HG03342 (cell line): ENCODE measurements at regions not wholly inside any gene's neighbourhood (a gene's known extent, or its start where the extent isn't known, plus 50 kb on each side); places are given as distances from the start of the nearest gene placed in this dataset.
"Not testable (repeated sequence)": the region's sequence is repeated elsewhere in the genome, so short reads cannot be mapped to it uniquely, and the experiment has no call there.

Experiments used
- ATAC-seq: cut with Tn5 transposase; IDR thresholded peaks from one replicate; pipeline ENCODE4 v1.9.1; 2021; ENCODE audit warnings: mild to moderate bottlenecking, moderate library complexity; ENCODE audit not compliant: unreplicated experiment

- ATAC-seq: no peak
Observed at GRCh38 chr10:28892818-28893547, 215.7 kb downstream of the BAMBI start.

GRCh38 chr10:28894146-28894545 is 216.8 kb downstream of the BAMBI start:
- ATAC-seq: no peak

- ATAC-seq: not testable (repeated sequence)
Observed at GRCh38 chr10:28895671-28896070, 218.3 kb downstream of the BAMBI start.

GRCh38 chr10:28896791-28897409 is 219.6 kb downstream of the BAMBI start:
- not testable (repeated sequence) for ATAC-seq

- no peak for ATAC-seq
Observed at GRCh38 chr10:28897617-28898464, 220.5 kb downstream of the BAMBI start.

- no peak for ATAC-seq
Observed at GRCh38 chr10:28902215-28902614, 224.9 kb downstream of the BAMBI start.

GRCh38 chr10:28903063-28903462 is 225.7 kb downstream of the BAMBI start:
- no peak for ATAC-seq

GRCh38 chr10:28903736-28904135 is 226.4 kb downstream of the BAMBI start:
- ATAC-seq: no peak

GRCh38 chr10:28905371-28905770 is 228.1 kb downstream of the BAMBI start:
- ATAC-seq: no peak

- ATAC-seq: peak; percentile 57
Observed at GRCh38 chr10:28906011-28906411, 228.7 kb downstream of the BAMBI start.

- ATAC-seq: peak; percentile 8
Observed at GRCh38 chr10:28906415-28906814, 229.1 kb downstream of the BAMBI start.

- ATAC-seq: no peak
Observed at GRCh38 chr10:28906934-28907333, 229.6 kb downstream of the BAMBI start.

GRCh38 chr10:28909875-28910274 is 232.6 kb downstream of the BAMBI start:
- ATAC-seq: no peak

GRCh38 chr10:28910956-28911355 is 233.6 kb downstream of the BAMBI start:
- ATAC-seq: no peak

GRCh38 chr10:28911511-28911910 is 234.2 kb downstream of the BAMBI start:
- ATAC-seq: not testable (repeated sequence)

- ATAC-seq: no peak
Observed at GRCh38 chr10:28912017-28912783, 234.9 kb downstream of the BAMBI start.

GRCh38 chr10:28913436-28914237 is 236.3 kb downstream of the BAMBI start:
- ATAC-seq: no peak

GRCh38 chr10:28914701-28915100 is 237.4 kb downstream of the BAMBI start:
- ATAC-seq: no peak

- ATAC-seq: no peak
Observed at GRCh38 chr10:28915989-28916588, 238.8 kb downstream of the BAMBI start.

- ATAC-seq: no peak
Observed at GRCh38 chr10:28920091-28920490, 242.8 kb downstream of the BAMBI start.
